GM12878 (cell line): ENCODE measurements at regions not wholly inside any gene's neighbourhood (a gene's known extent, or its start where the extent isn't known, plus 50 kb on each side); places are given as distances from the start of the nearest gene placed in this dataset.

ENCODE experiments used
- ATAC-seq: fragments of 200-7000 bp; cut with Tn5 transposase; 3 replicates; pipeline ENCODE4 v1.9.1; 2020; ENCODE audit warnings: mild to moderate bottlenecking, moderate library complexity
- BruUV-seq: library from RNA; stranded (reverse); fragments of 400-500 nt; replicated peaks from 2 replicates; lab custom pipeline; 2021; lab: Mats Ljungman, UMichigan
- CTCF ChIA-PET: fragments of 300-600 bp; sonication (Branson Sonifier 250); formaldehyde crosslinking; extraction: SDS; loops from one replicate; lab custom pipeline; 2021; ENCODE audit warnings: inconsistent platforms; lab: Yijun Ruan, JAX
- POLR2A ChIA-PET: fragments of 350-600 bp; formaldehyde crosslinking; extraction: SDS; loops from one replicate; lab custom pipeline; 2021; ENCODE audit warnings: inconsistent platforms; lab: Charles Lee
- RAD21 ChIA-PET: fragments of 300-600 bp; sonication (Branson Sonifier 250); formaldehyde crosslinking; loops from one replicate; lab custom pipeline; 2023; ENCODE audit warnings: antibody characterized with exemption; ENCODE audit not compliant: unreplicated experiment; lab: Charles Lee
- SMC1A ChIA-PET: fragments of 300-600 bp; sonication (Branson Sonifier 250); formaldehyde crosslinking; loops from one replicate; lab custom pipeline; 2023; ENCODE audit not compliant: unreplicated experiment, uncharacterized antibody; lab: Charles Lee
- DNase-seq: peaks from one replicate; pipeline ENCODE4 v3.0.0-alpha.2; 2011; ENCODE audit warnings: low read depth, low spot score
- FAIRE-seq: peaks from 3 replicates; lab custom pipeline; 2011; peaks lifted over from hg19 to GRCh38; lab: Jason Lieb, UNC
- H2AFZ ChIP-seq: 2 replicates; pipeline ENCODE4 v1.6.0; 2011; ENCODE audit warnings: low read depth, low read length, control low read depth; ENCODE audit not compliant: control insufficient read depth
- H3K27ac ChIP-seq: 2 replicates; pipeline ENCODE4 v1.5.1; 2011; ENCODE audit warnings: control low read depth; ENCODE audit not compliant: control insufficient read depth, insufficient read depth
- H3K27me3 ChIP-seq, 2 experiments: replicated peaks in 1 of 2; 2 replicates each; pipeline versions ENCODE4 v1.6.0 to v1.6.1; 2011; ENCODE audit warnings: low read length in 1 of 2; ENCODE audit not compliant: control insufficient read depth in 2 of 2, insufficient read depth in 2 of 2
- H3K36me3 ChIP-seq, 2 experiments: 2 replicates each; pipeline ENCODE4 v1.5.1; 2011; ENCODE audit warnings: low read length in 1 of 2; ENCODE audit not compliant: control insufficient read depth in 2 of 2, insufficient read depth in 2 of 2
- H3K4me1 ChIP-seq: 2 replicates; pipeline ENCODE4 v1.6.1; 2011; ENCODE audit warnings: mild to moderate bottlenecking, low read length, moderate library complexity, mixed read lengths; ENCODE audit not compliant: control insufficient read depth, insufficient read depth
- H3K4me2 ChIP-seq: 2 replicates; pipeline ENCODE4 v1.6.0; 2011; ENCODE audit warnings: control low read depth; ENCODE audit not compliant: control insufficient read depth, insufficient read depth
- H3K4me3 ChIP-seq: fragments of 200-600 bp; sonication (generic); 2 replicates; pipeline ENCODE4 v1.5.1; 2016
- H3K79me2 ChIP-seq: 2 replicates; pipeline ENCODE4 v1.6.0; 2011; ENCODE audit warnings: low read length; ENCODE audit not compliant: control insufficient read depth, insufficient read depth
- H3K9ac ChIP-seq: 2 replicates; pipeline ENCODE4 v1.8.0; 2011; ENCODE audit warnings: low read length, control low read depth, mixed read lengths; ENCODE audit not compliant: control insufficient read depth, insufficient read depth
- H3K9me3 ChIP-seq: replicated peaks from 3 replicates; pipeline ENCODE4 v1.5.1; 2011; ENCODE audit warnings: mild to moderate bottlenecking, low read length; ENCODE audit not compliant: control insufficient read depth, insufficient read depth
- H4K20me1 ChIP-seq: 2 replicates; pipeline ENCODE4 v1.6.0; 2011; ENCODE audit not compliant: control insufficient read depth, insufficient read depth
- ETV6 ChIP-seq, 2 experiments: fragments of 450-650 bp in 1 of 2; IDR thresholded peaks in 1 of 2; conservative IDR thresholded peaks in 1 of 2; 2 replicates each; pipeline ENCODE4 v1.6.1; 2014; ENCODE audit warnings: antibody characterized with exemption in 1 of 2, borderline replicate concordance in 1 of 2, low read depth in 1 of 2, mild to moderate bottlenecking in 1 of 2, moderate library complexity in 1 of 2
- ZNF207 ChIP-seq: fragments of 450-650 bp; IDR thresholded peaks from 2 replicates; pipeline ENCODE4 v1.6.1; 2014; ENCODE audit warnings: antibody characterized with exemption, mild to moderate bottlenecking, borderline replicate concordance
- ZNF384 ChIP-seq: IDR thresholded peaks from 2 replicates; pipeline ENCODE4 v1.6.1; 2012; ENCODE audit warnings: low read depth, mild to moderate bottlenecking, low read length, improper control_type of control experiment, borderline replicate concordance
- WGBS: methylation state at CpG from one replicate; pipeline ENCODE4 v1.1.6; 2016; ENCODE audit warnings: low lambda C conversion rate; ENCODE audit not compliant: insufficient replicate concordance, insufficient coverage; ENCODE audit errors: missing lambda C conversion rate; 5-methylcytosine and 5-hydroxymethylcytosine counted together
- in situ Hi-C: fragments of 300-500 bp; cut with MboI; formaldehyde crosslinking; loops from 9 replicates; pipeline ENCODE4 v1.14.3; 2018; ENCODE audit warnings: mixed read lengths
- intact Hi-C: fragments of 100-400 bp; cut with micrococcal nuclease; formaldehyde crosslinking; loops from one replicate; pipeline ENCODE4 v1.14.2; 2022; ENCODE audit not compliant: unreplicated experiment
- TF ChIP-seq, protein P1 (sequence below): fragments of 450-650 bp; IDR thresholded peaks from 2 replicates; pipeline ENCODE4 v1.6.1; 2016; ENCODE audit warnings: mild to moderate bottlenecking

DNA sequence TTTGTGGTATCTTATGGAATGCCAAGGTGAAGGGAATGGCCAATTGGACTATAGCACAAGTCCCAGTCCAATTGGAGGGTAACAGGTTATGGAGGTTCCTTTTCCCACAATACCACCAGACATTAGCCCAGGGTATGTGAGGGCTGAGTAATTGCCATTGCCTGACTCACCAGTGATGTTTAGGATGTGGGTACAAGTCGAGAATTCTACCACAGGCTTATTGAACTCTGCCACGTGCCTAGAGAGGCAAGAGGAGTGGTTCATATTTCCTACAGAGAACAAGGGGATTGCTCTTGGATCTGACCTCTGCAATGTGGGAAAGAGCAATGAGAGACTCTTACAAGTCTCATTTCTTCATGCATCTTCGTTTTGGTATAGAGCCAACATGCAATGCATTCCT, 85.0 kb upstream of the XCR1 start:
- WGBS = 17% methylated on average over 3 of the region's 3 CpGs
- no peak overlapping the region for H3K4me2 ChIP-seq

More for the DNA sequence above, 85.0 kb upstream of the XCR1 start:
- POLR2A ChIA-PET = no interaction called here
- RAD21 ChIA-PET = interaction anchor here (1.2 to 2.6 kb wide), 2 partner anchors 22 to 96 kb away, joined by 3 to 13 read pairs; partner anchors contain the start of gene CCR1
- no peak for FAIRE-seq
- H4K20me1 ChIP-seq = no peaks in the 10 kb centered on the region
- H3K4me1 ChIP-seq = peaks cover 40% of the 10 kb centered on the region
- no peak overlapping the region for H3K4me3 ChIP-seq
- intact Hi-C loops (no loop called here), in situ Hi-C loops (no loop called here)
- H3K27me3 ChIP-seq = no peaks in the 10 kb centered on the region
- no peak for TF ChIP-seq ETV6 (conservative IDR thresholded peaks at IDR 0.05 in 1 of 2, IDR thresholded peaks at IDR 0.05 in 1 of 2; ENCODE audit: borderline replicate concordance in 1 of 2, low read depth in 1 of 2)
- TF ChIP-seq ZNF207 = no peak
- no peak for TF ChIP-seq ZNF384
- TF ChIP-seq, protein P1, sequence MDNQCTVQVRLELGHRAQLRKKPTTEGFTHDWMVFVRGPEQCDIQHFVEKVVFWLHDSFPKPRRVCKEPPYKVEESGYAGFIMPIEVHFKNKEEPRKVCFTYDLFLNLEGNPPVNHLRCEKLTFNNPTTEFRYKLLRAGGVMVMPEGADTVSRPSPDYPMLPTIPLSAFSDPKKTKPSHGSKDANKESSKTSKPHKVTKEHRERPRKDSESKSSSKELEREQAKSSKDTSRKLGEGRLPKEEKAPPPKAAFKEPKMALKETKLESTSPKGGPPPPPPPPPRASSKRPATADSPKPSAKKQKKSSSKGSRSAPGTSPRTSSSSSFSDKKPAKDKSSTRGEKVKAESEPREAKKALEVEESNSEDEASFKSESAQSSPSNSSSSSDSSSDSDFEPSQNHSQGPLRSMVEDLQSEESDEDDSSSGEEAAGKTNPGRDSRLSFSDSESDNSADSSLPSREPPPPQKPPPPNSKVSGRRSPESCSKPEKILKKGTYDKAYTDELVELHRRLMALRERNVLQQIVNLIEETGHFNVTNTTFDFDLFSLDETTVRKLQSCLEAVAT = 0 out of 2 replicates have a peak, but pooled peaks have one; percentile 18
- CTCF ChIA-PET = interaction anchor here (1.2 to 1.5 kb wide), 3 partner anchors 28 to 96 kb away, joined by 3 to 8 read pairs (median 3); partner anchors contain the start of gene CCR1
- H3K36me3 ChIP-seq = no peaks in the 10 kb centered on the region
- no peak overlapping the region for H3K9ac ChIP-seq
- peak overlapping the region; percentile 99 for H3K27ac ChIP-seq
- no peaks in the 10 kb centered on the region for H3K79me2 ChIP-seq
- DNase-seq = no peak
- peaks cover 12% of the 10 kb centered on the region; the same call in 2 of the 3 replicates for H3K9me3 ChIP-seq
- no peak for ATAC-seq
- no peak overlapping the region for H2AFZ ChIP-seq
- BruUV-seq = no TSS peak
- SMC1A ChIA-PET = interaction anchor here (1.7 kb wide), 1 partner anchor 17 kb away, joined by 6 read pairs; no protein-coding TSS in a partner anchor
